ENCODE measurements at regions not wholly inside any gene's neighbourhood (a gene's known extent, or its start where the extent isn't known, plus 50 kb on each side); places are given as distances from the start of the nearest gene placed in this dataset.

DNA sequence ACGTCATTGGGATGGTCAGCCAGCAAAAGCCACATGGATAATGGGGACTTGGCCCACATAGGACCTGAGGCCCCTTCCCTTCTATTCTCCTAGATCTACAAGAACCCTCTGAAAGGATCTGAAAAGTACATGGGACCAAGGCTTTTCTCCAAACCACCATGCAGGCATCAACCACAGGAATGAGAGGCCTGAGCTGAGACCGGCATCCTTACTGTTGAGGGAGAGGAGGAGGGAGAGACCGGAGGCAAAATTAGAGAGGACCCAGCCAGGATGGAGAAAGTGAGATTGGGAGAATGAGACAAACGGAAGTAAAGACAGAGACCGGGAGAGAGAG lies 281.7 kb downstream of the RRAGC start:
- TF ChIP-seq, protein P1, sequence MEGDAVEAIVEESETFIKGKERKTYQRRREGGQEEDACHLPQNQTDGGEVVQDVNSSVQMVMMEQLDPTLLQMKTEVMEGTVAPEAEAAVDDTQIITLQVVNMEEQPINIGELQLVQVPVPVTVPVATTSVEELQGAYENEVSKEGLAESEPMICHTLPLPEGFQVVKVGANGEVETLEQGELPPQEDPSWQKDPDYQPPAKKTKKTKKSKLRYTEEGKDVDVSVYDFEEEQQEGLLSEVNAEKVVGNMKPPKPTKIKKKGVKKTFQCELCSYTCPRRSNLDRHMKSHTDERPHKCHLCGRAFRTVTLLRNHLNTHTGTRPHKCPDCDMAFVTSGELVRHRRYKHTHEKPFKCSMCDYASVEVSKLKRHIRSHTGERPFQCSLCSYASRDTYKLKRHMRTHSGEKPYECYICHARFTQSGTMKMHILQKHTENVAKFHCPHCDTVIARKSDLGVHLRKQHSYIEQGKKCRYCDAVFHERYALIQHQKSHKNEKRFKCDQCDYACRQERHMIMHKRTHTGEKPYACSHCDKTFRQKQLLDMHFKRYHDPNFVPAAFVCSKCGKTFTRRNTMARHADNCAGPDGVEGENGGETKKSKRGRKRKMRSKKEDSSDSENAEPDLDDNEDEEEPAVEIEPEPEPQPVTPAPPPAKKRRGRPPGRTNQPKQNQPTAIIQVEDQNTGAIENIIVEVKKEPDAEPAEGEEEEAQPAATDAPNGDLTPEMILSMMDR (conservative IDR thresholded peaks at IDR 0.05): no peak
- no peak for TF ChIP-seq ZFX (IDR thresholded peaks at IDR 0.05)
